ENCODE measurements at regions not wholly inside any gene's neighbourhood (a gene's known extent, or its start where the extent isn't known, plus 50 kb on each side); places are given as distances from the start of the nearest gene placed in this dataset.

DNA sequence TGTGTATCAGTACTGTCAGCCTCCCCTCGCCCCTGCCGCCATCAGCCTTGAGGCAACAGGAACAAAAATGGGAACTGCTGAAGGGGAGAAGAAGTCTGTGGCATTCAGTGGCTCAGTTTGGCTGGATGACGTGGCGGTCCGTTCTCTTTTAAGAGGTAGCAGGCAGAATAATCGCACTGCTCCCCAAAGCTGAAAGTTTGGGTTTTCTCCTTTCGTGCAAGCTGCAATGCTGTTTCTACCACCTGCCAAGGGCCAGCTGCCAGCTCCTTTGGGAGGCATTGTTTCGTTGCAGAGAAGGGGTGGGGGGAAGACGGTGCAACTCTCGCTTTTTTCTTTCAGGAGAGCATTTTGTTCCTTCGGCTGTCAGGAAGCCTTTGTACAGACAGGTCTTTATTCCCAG lies 369.6 kb upstream of the RORA start:
- Histone ChIP-seq H3K9ac (ENCODE audit: low read depth, low read length) (no peak overlapping the region), H3K9me3 (ENCODE audit: control insufficient read depth, insufficient read depth, low read length) (no peaks in the 10 kb centered on the region), H3K36me3 (ENCODE audit: control insufficient read depth, insufficient read depth, low read length) (no peaks in the 10 kb centered on the region), H3K27me3 (ENCODE audit: control insufficient read depth, insufficient read depth, low read length) (no peaks in the 10 kb centered on the region), H3K27ac (ENCODE audit: low read depth, low read length) (no peak overlapping the region), H3K4me1 (ENCODE audit: control insufficient read depth, insufficient read depth, low read length) (no peaks in the 10 kb centered on the region), H3K4me3 (ENCODE audit: low read depth, low read length) (no peak overlapping the region)

DNA sequence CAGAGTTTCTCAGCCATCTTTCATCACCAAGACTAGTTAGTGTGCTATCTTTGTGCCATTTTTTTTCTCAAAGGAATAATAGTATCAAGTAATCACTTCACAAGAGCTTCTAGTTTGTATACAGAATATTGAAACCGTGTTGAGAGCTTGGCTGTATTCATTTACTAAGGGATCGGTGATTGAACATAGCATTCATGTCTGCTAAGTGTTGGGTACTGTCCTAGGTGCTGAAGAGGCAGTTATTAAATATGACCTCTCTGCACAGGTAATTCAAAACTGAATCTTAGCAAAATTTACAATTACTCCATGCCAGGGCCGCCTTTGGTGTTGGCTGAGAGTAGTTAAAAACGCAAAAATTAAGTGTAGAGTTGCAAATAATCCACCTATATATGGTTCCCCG lies 355.3 kb upstream of the RORA start:
- Histone ChIP-seq H3K36me3 (ENCODE audit: control insufficient read depth, insufficient read depth, low read length) (no peaks in the 10 kb centered on the region), H3K4me1 (ENCODE audit: control insufficient read depth, insufficient read depth, low read length) (no peaks in the 10 kb centered on the region), H3K4me3 (ENCODE audit: low read depth, low read length) (no peak overlapping the region), H3K9ac (ENCODE audit: low read depth, low read length) (no peak overlapping the region), H3K27ac (ENCODE audit: low read depth, low read length) (no peak overlapping the region), H3K9me3 (ENCODE audit: control insufficient read depth, insufficient read depth, low read length) (no peaks in the 10 kb centered on the region), H3K27me3 (ENCODE audit: control insufficient read depth, insufficient read depth, low read length) (no peaks in the 10 kb centered on the region)

DNA sequence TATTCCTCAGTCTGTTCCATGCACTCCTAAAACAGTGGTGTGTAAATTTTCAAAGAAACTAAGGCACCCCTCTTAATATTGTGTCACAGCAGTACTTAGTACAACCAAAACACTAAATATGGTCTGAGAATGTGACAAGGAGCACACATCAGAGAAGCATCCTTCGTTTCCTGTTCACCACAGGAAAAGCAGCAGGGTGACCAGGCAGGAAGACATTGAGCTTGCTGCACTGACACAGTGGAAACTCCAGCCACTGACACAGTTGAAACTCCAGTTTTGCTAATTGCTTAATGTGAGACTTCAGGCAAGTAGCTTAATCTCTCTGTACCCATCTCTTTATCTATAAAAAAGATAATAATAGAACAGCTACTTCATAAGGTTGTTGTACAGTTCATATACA lies 353.0 kb upstream of the RORA start:
- Histone ChIP-seq H3K9me3 (ENCODE audit: control insufficient read depth, insufficient read depth, low read length) (no peaks in the 10 kb centered on the region), H3K9ac (ENCODE audit: low read depth, low read length) (no peak overlapping the region), H3K27me3 (ENCODE audit: control insufficient read depth, insufficient read depth, low read length) (no peaks in the 10 kb centered on the region), H3K4me1 (ENCODE audit: control insufficient read depth, insufficient read depth, low read length) (no peaks in the 10 kb centered on the region), H3K36me3 (ENCODE audit: control insufficient read depth, insufficient read depth, low read length) (no peaks in the 10 kb centered on the region), H3K27ac (ENCODE audit: low read depth, low read length) (no peak overlapping the region), H3K4me3 (ENCODE audit: low read depth, low read length) (no peak overlapping the region)

DNA sequence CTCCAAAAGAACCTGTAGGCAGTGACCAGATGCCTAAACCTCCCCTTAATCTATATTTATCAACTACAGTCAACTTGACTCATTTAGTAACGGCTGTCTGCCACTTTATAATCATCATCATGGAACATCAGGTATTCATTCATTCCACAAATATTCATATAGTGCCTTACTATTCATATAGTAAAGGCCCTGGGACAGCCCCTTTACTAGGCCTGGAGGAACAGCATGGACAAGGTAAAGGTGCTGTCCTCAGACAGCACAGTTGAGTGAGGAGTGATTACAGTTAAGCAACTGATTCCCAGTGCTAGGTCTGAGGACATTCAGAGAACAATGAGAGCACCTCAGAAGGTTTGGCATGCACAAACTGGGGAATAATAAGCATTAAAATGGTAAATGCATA lies 346.5 kb upstream of the RORA start:
- H3K9ac ChIP-seq (ENCODE audit: low read depth, low read length): no peak overlapping the region
- H3K27me3 ChIP-seq (ENCODE audit: control insufficient read depth, insufficient read depth, low read length): no peaks in the 10 kb centered on the region
- H3K9me3 ChIP-seq (ENCODE audit: control insufficient read depth, insufficient read depth, low read length): no peaks in the 10 kb centered on the region
- H3K36me3 ChIP-seq (ENCODE audit: control insufficient read depth, insufficient read depth, low read length): no peaks in the 10 kb centered on the region
- H3K27ac ChIP-seq (ENCODE audit: low read depth, low read length): no peak overlapping the region
- no peak overlapping the region for H3K4me3 ChIP-seq (ENCODE audit: low read depth, low read length)
- no peaks in the 10 kb centered on the region for H3K4me1 ChIP-seq (ENCODE audit: control insufficient read depth, insufficient read depth, low read length)

DNA sequence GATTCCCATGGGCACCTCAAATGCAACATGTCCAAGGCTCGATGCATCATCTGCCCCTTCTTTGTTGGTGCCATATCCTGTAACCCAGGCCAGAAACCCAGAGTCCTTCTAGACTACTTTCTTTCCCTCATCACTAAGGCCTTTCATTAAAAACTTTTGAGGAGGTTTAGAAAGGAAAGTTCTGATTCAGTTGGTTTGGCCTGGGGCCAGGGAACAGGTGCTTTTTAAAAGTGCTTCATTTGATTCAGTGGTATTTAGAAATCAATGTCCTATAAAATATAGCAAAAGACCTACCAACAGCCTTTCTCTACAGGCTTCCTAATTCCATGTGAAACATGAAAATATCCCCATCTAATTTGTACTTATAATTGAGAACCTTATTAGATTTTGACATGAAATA lies 341.9 kb upstream of the RORA start:
- H3K27ac ChIP-seq (ENCODE audit: low read depth, low read length): no peak overlapping the region
- H3K9ac ChIP-seq (ENCODE audit: low read depth, low read length): no peak overlapping the region
- H3K4me3 ChIP-seq (ENCODE audit: low read depth, low read length): no peak overlapping the region
- no peaks in the 10 kb centered on the region for H3K9me3 ChIP-seq (ENCODE audit: control insufficient read depth, insufficient read depth, low read length)
- no peaks in the 10 kb centered on the region for H3K36me3 ChIP-seq (ENCODE audit: control insufficient read depth, insufficient read depth, low read length)
- no peaks in the 10 kb centered on the region for H3K27me3 ChIP-seq (ENCODE audit: control insufficient read depth, insufficient read depth, low read length)
- H3K4me1 ChIP-seq (ENCODE audit: control insufficient read depth, insufficient read depth, low read length): no peaks in the 10 kb centered on the region

DNA sequence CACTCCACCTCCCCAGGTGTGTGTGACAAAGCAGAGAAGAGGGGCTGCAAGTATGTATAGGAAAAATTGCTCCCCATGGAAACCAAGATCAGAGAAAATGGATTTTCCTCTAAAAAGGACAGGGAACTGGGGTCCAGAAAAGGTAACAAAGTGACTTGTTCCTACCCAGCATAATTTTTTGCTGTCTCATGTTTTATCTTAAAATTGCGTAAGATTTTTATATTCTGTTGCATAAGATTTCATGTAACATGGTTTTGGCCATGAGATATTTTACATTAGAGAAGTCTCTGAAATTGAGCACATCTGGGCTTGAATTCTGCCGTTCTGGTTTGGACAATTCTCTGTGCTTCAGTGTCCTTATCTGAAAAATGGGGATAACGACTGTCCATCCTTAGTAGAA lies 335.7 kb upstream of the RORA start:
- Histone ChIP-seq H3K27me3 (ENCODE audit: control insufficient read depth, insufficient read depth, low read length) (no peaks in the 10 kb centered on the region), H3K4me1 (ENCODE audit: control insufficient read depth, insufficient read depth, low read length) (no peaks in the 10 kb centered on the region), H3K27ac (ENCODE audit: low read depth, low read length) (no peak overlapping the region), H3K36me3 (ENCODE audit: control insufficient read depth, insufficient read depth, low read length) (no peaks in the 10 kb centered on the region), H3K4me3 (ENCODE audit: low read depth, low read length) (no peak overlapping the region), H3K9ac (ENCODE audit: low read depth, low read length) (no peak overlapping the region), H3K9me3 (ENCODE audit: control insufficient read depth, insufficient read depth, low read length) (no peaks in the 10 kb centered on the region)

DNA sequence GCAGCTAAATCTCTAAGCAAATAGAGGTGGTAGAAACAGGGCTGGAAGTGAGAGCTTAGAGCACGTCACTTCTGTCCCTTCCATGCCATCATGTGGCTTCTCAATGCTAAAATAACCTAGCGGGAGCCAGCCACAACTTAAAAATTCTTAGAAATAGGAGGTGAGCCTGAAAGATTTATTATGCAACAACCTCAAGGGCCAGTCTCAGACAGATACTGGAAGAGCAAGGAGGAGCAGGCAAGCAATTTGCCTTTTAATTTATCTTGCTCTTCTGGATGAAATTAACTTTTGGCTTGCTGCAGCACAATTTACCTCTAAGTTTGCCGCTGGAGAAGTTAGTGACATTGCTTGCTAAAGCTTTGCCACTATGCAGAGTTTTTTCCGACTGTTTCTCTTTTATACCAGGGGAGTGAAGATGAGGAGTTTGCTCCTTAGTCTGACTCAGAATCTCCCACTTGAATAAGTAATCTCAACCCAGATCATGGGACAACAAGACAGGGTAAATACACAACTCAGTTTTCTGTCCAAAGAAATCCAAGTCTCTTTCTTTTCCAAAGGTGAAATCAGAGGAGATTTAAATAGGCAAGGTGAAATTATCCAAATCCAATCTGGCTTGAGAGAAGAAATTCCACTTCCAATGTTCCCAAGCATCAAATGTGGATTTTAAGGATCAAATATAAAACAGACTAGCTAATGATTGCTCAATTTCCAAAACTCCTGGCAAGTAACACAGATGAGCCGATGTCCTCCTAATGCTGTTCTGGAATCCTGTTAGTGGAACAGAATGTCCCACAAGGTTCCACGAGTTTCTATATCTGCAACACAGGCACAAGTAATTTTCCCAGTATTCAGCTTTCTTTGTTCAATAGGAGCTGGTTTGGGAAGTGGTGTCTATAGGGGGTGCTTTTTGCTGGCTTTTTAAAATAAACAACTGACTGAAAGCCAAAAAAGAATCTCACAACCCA lies 329.4 kb upstream of the RORA start:
- Histone ChIP-seq H3K4me1 (ENCODE audit: control insufficient read depth, insufficient read depth, low read length) (peaks cover 4% of the 10 kb centered on the region; the same call in 1 of the 2 replicates), H3K9me3 (ENCODE audit: control insufficient read depth, insufficient read depth, low read length) (no peaks in the 10 kb centered on the region), H3K4me3 (ENCODE audit: low read depth, low read length) (no peak overlapping the region), H3K9ac (ENCODE audit: low read depth, low read length) (no peak overlapping the region), H3K36me3 (ENCODE audit: control insufficient read depth, insufficient read depth, low read length) (no peaks in the 10 kb centered on the region), H3K27ac (ENCODE audit: low read depth, low read length) (no peak overlapping the region), H3K27me3 (ENCODE audit: control insufficient read depth, insufficient read depth, low read length) (no peaks in the 10 kb centered on the region)

DNA sequence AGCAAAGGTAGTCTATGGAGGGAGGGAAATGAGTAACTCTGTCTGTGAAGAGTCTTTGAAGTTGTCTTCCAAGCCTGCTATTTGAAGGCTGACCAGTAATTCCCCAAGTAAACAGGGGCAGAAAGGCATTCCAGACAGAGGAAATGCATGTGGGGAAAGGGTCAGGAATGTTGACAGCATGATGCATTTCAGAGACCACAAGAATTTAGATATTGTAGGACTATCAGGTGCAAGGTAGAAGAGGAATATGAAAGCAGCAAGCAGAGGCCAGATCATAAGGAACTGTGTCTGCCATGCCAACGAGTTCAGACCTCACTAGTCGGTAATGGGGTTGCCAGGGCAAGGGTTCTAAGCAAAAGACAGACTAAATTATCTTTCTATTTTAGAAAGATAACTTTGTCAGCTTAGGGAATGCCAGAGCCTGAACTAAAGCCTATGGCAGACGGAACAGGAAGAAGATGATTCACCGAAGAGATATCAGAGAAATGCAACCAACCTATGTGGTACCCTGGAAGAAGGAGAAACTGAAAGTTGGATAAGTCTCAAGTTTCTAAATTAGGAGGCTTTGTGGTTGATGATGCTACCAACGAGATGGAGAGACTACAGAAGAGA lies 327.0 kb upstream of the RORA start:
- Histone ChIP-seq H3K27me3 (ENCODE audit: control insufficient read depth, insufficient read depth, low read length) (no peaks in the 10 kb centered on the region), H3K9me3 (ENCODE audit: control insufficient read depth, insufficient read depth, low read length) (no peaks in the 10 kb centered on the region), H3K4me3 (ENCODE audit: low read depth, low read length) (no peak overlapping the region), H3K4me1 (ENCODE audit: control insufficient read depth, insufficient read depth, low read length) (peaks cover 4% of the 10 kb centered on the region; the same call in 1 of the 2 replicates), H3K27ac (ENCODE audit: low read depth, low read length) (no peak overlapping the region), H3K36me3 (ENCODE audit: control insufficient read depth, insufficient read depth, low read length) (no peaks in the 10 kb centered on the region), H3K9ac (ENCODE audit: low read depth, low read length) (no peak overlapping the region)

DNA sequence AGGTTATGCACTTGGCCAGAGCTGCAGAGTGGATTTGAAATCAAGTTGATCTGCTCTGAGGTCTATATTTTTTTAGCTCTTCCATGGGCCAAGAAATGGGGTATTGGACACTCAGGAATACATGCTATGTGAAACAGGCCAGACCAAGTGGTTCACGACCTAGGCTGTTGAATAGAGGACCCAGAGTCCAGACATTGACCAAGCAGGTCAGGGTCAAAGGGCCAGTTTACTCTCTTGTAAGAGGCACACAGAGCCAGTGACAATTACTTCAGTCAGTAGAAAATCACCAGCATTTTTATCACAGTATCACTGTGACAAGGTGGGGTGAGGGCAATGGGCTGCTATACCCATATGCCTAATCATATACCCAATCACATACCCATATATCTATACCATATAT lies 320.6 kb upstream of the RORA start:
- no peaks in the 10 kb centered on the region for H3K9me3 ChIP-seq (ENCODE audit: control insufficient read depth, insufficient read depth, low read length)
- no peaks in the 10 kb centered on the region for H3K4me1 ChIP-seq (ENCODE audit: control insufficient read depth, insufficient read depth, low read length)

DNA sequence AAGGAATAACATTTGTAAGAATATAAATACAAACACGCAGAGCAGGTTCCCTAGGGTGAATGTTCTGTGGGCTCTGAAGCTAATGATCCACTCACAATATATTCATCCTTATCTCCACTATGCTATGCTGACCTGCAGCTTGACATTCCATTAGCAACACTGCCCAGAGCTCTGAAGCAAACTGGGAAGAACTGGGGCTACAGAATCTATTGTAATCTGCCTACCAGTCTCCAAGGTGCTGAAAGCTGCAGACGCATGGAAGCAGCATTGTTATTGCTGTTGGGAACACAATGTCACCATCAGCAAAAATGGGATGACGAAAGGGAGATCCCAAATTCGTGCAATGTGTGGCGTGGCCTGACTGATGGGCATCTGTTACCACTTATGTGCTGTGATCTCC lies 316.7 kb upstream of the RORA start:
- H3K27me3 ChIP-seq (ENCODE audit: control insufficient read depth, insufficient read depth, low read length): no peaks in the 10 kb centered on the region
- H3K9me3 ChIP-seq (ENCODE audit: control insufficient read depth, insufficient read depth, low read length): no peaks in the 10 kb centered on the region
- H3K4me3 ChIP-seq (ENCODE audit: low read depth, low read length): no peak overlapping the region
- H3K9ac ChIP-seq (ENCODE audit: low read depth, low read length): no peak overlapping the region
- no peaks in the 10 kb centered on the region for H3K36me3 ChIP-seq (ENCODE audit: control insufficient read depth, insufficient read depth, low read length)
- no peaks in the 10 kb centered on the region for H3K4me1 ChIP-seq (ENCODE audit: control insufficient read depth, insufficient read depth, low read length)
- H3K27ac ChIP-seq (ENCODE audit: low read depth, low read length): no peak overlapping the region

More for the DNA sequence above, 320.6 kb upstream of the RORA start:
- no peak overlapping the region for H3K9ac ChIP-seq (ENCODE audit: low read depth, low read length)
- H3K4me3 ChIP-seq (ENCODE audit: low read depth, low read length): no peak overlapping the region
- H3K36me3 ChIP-seq (ENCODE audit: control insufficient read depth, insufficient read depth, low read length): no peaks in the 10 kb centered on the region
- H3K27ac ChIP-seq (ENCODE audit: low read depth, low read length): no peak overlapping the region
- no peaks in the 10 kb centered on the region for H3K27me3 ChIP-seq (ENCODE audit: control insufficient read depth, insufficient read depth, low read length)

DNA sequence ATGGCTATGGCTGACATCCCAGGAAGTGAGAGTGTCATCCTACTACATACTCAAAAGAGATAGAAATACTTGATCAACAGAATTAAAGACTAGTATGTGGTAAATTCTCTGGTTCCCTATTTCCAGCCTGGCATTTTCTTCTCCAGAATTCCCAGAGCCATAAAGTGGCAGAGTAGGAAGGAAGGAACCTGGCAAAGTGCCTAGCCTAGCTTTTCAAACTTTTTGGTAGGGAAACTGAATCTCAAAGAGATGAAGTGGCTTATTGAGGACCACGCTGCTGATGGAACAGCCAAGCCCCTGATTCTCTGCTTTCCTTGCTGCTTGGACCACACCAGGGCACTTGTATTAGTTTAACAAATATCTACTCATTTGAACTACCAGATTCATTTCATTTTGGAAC lies 312.4 kb upstream of the RORA start:
- no peaks in the 10 kb centered on the region for H3K9me3 ChIP-seq (ENCODE audit: control insufficient read depth, insufficient read depth, low read length)

More for the DNA sequence above, 312.4 kb upstream of the RORA start:
- H3K27me3 ChIP-seq (ENCODE audit: control insufficient read depth, insufficient read depth, low read length): no peaks in the 10 kb centered on the region; the same call in 1 of the 2 replicates
- H3K36me3 ChIP-seq (ENCODE audit: control insufficient read depth, insufficient read depth, low read length): no peaks in the 10 kb centered on the region
- no peak overlapping the region for H3K9ac ChIP-seq (ENCODE audit: low read depth, low read length)
- H3K4me1 ChIP-seq (ENCODE audit: control insufficient read depth, insufficient read depth, low read length): no peaks in the 10 kb centered on the region
- H3K4me3 ChIP-seq (ENCODE audit: low read depth, low read length): no peak overlapping the region
- H3K27ac ChIP-seq (ENCODE audit: low read depth, low read length): no peak overlapping the region

All from HUES48 (cell line).